Glomerular visceral epithelial cell (primary cell): ENCODE measurements at regions not wholly inside any gene's neighbourhood (a gene's known extent, or its start where the extent isn't known, plus 50 kb on each side); places are given as distances from the start of the nearest gene placed in this dataset.
"Not testable (repeated sequence)": the region's sequence is repeated elsewhere in the genome, so short reads cannot be mapped to it uniquely, and the experiment has no call there.

Source experiments
- DNase-seq: peaks from one replicate; pipeline ENCODE4 v3.0.0-alpha.2; 2016; ENCODE audit errors: extremely low spot score

- no peak for DNase-seq
Measured at GRCh38 chr1:56123826-56124225, 455.5 kb downstream of the PLPP3 start.

GRCh38 chr1:56123421-56123820 lies 455.9 kb downstream of the PLPP3 start:
- DNase-seq, result no peak

GRCh38 chr1:56120021-56120420 lies 459.3 kb downstream of the PLPP3 start:
- no peak for DNase-seq

- not testable (repeated sequence) for DNase-seq
Measured at GRCh38 chr1:56118676-56119075, 460.7 kb downstream of the PLPP3 start.

GRCh38 chr1:56115701-56116100 lies 463.7 kb downstream of the PLPP3 start:
- no peak for DNase-seq

- DNase-seq, result no peak
Measured at GRCh38 chr1:56113679-56114078, 465.7 kb downstream of the PLPP3 start.

GRCh38 chr1:56107275-56107638 lies 472.1 kb downstream of the PLPP3 start:
- DNase-seq, result no peak

GRCh38 chr1:56106531-56107274 lies 472.7 kb downstream of the PLPP3 start:
- no peak for DNase-seq

- no peak for DNase-seq
Measured at GRCh38 chr1:56105397-56105796, 474.0 kb downstream of the PLPP3 start.

GRCh38 chr1:56099766-56100265 lies 479.5 kb downstream of the PLPP3 start:
- no peak for DNase-seq

GRCh38 chr1:56098946-56099345 lies 480.4 kb downstream of the PLPP3 start:
- no peak for DNase-seq

GRCh38 chr1:56097713-56098112 lies 481.6 kb downstream of the PLPP3 start:
- no peak for DNase-seq

- DNase-seq, result peak; percentile 45
Measured at GRCh38 chr1:56095696-56096665, 483.4 kb downstream of the PLPP3 start.

- DNase-seq, result no peak
Measured at GRCh38 chr1:56094168-56094567, 485.2 kb downstream of the PLPP3 start.

GRCh38 chr1:56092684-56093570 lies 486.4 kb downstream of the PLPP3 start:
- DNase-seq, result peak; percentile 3

- DNase-seq, result not testable (repeated sequence)
Measured at GRCh38 chr1:56089826-56090225, 489.5 kb downstream of the PLPP3 start.

- no peak for DNase-seq
Measured at GRCh38 chr1:56084246-56084645, 495.1 kb downstream of the PLPP3 start.

GRCh38 chr1:56081736-56082135 lies 497.6 kb downstream of the PLPP3 start:
- DNase-seq, result no peak

GRCh38 chr1:56081173-56081572 lies 498.2 kb downstream of the PLPP3 start:
- no peak for DNase-seq

- DNase-seq, result no peak
Measured at GRCh38 chr1:56080123-56080522, 499.2 kb downstream of the PLPP3 start.

GRCh38 chr1:56079391-56079790 lies 500.0 kb downstream of the PLPP3 start:
- no peak for DNase-seq

GRCh38 chr1:56077206-56077605 lies 502.2 kb downstream of the PLPP3 start:
- no peak for DNase-seq
